ENCODE measurements at regions not wholly inside any gene's neighbourhood (a gene's known extent, or its start where the extent isn't known, plus 50 kb on each side); places are given as distances from the start of the nearest gene placed in this dataset.
"Not testable (repeated sequence)": the region's sequence is repeated elsewhere in the genome, so short reads cannot be mapped to it uniquely, and the experiment has no call there.

DNA sequence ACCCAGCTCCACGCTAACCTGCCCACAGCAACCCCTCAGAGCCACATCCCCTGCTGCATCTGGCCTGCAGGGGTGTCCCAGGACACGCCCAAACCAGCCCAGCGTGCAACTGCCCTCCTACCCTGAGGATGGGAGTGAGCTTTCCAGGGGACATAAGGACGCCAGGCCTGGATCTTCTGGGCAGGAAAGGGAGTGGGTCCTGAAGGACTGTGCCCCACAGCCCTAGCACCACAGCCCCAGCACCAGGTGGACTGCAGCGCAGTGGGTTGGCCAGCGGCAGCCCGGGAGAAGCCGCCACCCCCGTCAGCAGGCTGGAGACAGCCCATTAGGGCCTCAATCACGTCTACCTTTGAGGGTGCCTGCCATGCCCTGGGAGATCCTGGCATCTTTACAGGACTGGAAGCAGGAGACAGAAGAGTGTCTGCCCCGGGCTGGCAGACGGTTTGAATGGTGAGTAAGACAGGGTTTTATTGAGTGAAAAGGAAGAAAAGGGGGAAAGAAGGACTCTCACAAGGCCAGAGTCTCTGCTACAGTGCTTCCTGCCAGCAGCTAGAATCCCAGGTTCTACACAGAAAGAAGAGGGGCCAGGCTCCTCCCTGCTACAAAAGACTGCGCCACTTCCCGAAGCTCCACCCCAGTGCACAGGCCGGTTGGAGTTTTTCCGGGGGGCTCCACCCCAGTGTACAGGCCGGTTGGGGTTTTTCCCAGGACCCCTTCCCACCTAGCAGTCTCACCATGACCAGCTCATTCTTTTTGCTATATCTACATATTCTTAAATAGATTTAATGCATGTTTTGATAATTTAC is 69.8 kb upstream of the KCTD7 start:
- Histone ChIP-seq H3K27me3 (ENCODE audit: control insufficient read depth, insufficient read depth, low read length) (no peaks in the 10 kb centered on the region), H3K9me3 (ENCODE audit: control insufficient read depth in 2 of 3, insufficient read depth in 1 of 3, low read length in 3 of 3) (no peaks in the 10 kb centered on the region), H3K4me3 (ENCODE audit: low read length in 3 of 3) (no peak overlapping the region), H3K4me1 (ENCODE audit: control insufficient read depth in 2 of 3, insufficient read depth in 2 of 3, low read depth in 1 of 3, low read length in 3 of 3) (no peaks in the 10 kb centered on the region), H3K9ac (ENCODE audit: low read length in 3 of 3) (no peak overlapping the region), H3K27ac (ENCODE audit: low read depth in 2 of 2, low read length in 2 of 2) (no peak overlapping the region), H3K36me3 (ENCODE audit: control insufficient read depth in 2 of 3, insufficient read depth in 3 of 3, low read length in 3 of 3) (peaks cover 0 to 9% (median 4%) of the 10 kb centered on the region in 3 donors)
- TF ChIP-seq, protein P1, sequence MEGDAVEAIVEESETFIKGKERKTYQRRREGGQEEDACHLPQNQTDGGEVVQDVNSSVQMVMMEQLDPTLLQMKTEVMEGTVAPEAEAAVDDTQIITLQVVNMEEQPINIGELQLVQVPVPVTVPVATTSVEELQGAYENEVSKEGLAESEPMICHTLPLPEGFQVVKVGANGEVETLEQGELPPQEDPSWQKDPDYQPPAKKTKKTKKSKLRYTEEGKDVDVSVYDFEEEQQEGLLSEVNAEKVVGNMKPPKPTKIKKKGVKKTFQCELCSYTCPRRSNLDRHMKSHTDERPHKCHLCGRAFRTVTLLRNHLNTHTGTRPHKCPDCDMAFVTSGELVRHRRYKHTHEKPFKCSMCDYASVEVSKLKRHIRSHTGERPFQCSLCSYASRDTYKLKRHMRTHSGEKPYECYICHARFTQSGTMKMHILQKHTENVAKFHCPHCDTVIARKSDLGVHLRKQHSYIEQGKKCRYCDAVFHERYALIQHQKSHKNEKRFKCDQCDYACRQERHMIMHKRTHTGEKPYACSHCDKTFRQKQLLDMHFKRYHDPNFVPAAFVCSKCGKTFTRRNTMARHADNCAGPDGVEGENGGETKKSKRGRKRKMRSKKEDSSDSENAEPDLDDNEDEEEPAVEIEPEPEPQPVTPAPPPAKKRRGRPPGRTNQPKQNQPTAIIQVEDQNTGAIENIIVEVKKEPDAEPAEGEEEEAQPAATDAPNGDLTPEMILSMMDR (IDR thresholded peaks at IDR 0.05; ENCODE audit: borderline replicate concordance, extremely low read depth, insufficient read depth): no peak
- FAIRE-seq (no peak), DNase-seq (no peak)
- intact Hi-C loops (cut with DNase I): no loop called here

GRCh38 chr7:66564045-66564444 is 64.6 kb upstream of the KCTD7 start:
- H3K4me3 ChIP-seq (ENCODE audit: low read length in 3 of 3): no peak overlapping the region
- TF ChIP-seq, protein P1 (IDR thresholded peaks at IDR 0.05; ENCODE audit: borderline replicate concordance, extremely low read depth, insufficient read depth): no peak
- no peak for DNase-seq
- no peaks in the 10 kb centered on the region for H3K9me3 ChIP-seq (ENCODE audit: control insufficient read depth in 2 of 3, insufficient read depth in 1 of 3, low read length in 3 of 3)
- H3K27ac ChIP-seq (ENCODE audit: low read depth in 2 of 2, low read length in 2 of 2): no peak overlapping the region
- no peaks in the 10 kb centered on the region for H3K4me1 ChIP-seq (ENCODE audit: control insufficient read depth in 2 of 3, insufficient read depth in 2 of 3, low read depth in 1 of 3, low read length in 3 of 3)
- no peak overlapping the region for H3K9ac ChIP-seq (ENCODE audit: low read length in 3 of 3)
- intact Hi-C loops (cut with DNase I): no loop called here
- FAIRE-seq: no peak
- no peaks in the 10 kb centered on the region for H3K27me3 ChIP-seq (ENCODE audit: control insufficient read depth, insufficient read depth, low read length)
- peaks cover 3 to 5% (median 4%) of the 10 kb centered on the region in 3 donors for H3K36me3 ChIP-seq (ENCODE audit: control insufficient read depth in 2 of 3, insufficient read depth in 3 of 3, low read length in 3 of 3)

- H3K4me1 ChIP-seq (ENCODE audit: control insufficient read depth in 2 of 3, insufficient read depth in 2 of 3, low read depth in 1 of 3, low read length in 3 of 3); FAIRE-seq; H3K9me3 ChIP-seq (ENCODE audit: control insufficient read depth in 2 of 3, insufficient read depth in 1 of 3, low read length in 3 of 3); H3K27ac ChIP-seq (ENCODE audit: low read depth in 2 of 2, low read length in 2 of 2); intact Hi-C loops (cut with DNase I); H3K9ac ChIP-seq (ENCODE audit: low read length in 3 of 3); H3K4me3 ChIP-seq (ENCODE audit: low read length in 3 of 3); DNase-seq; H3K27me3 ChIP-seq (ENCODE audit: control insufficient read depth, insufficient read depth, low read length): not testable (repeated sequence)
- peaks cover 6 to 22% (median 10%) of the 10 kb centered on the region in 3 donors for H3K36me3 ChIP-seq (ENCODE audit: control insufficient read depth in 2 of 3, insufficient read depth in 3 of 3, low read length in 3 of 3)
Observed at GRCh38 chr7:66570179-66570578, 58.5 kb upstream of the KCTD7 start.

GRCh38 chr7:66571568-66571967 is 57.1 kb upstream of the KCTD7 start:
- no peaks in the 10 kb centered on the region for H3K9me3 ChIP-seq (ENCODE audit: control insufficient read depth in 2 of 3, insufficient read depth in 1 of 3, low read length in 3 of 3)
- H3K4me3 ChIP-seq (ENCODE audit: low read length in 3 of 3): no peak overlapping the region
- peaks cover 0 to 5% (median under 1%) of the 10 kb centered on the region in 3 donors for H3K4me1 ChIP-seq (ENCODE audit: control insufficient read depth in 2 of 3, insufficient read depth in 2 of 3, low read depth in 1 of 3, low read length in 3 of 3)
- TF ChIP-seq, protein P1 (IDR thresholded peaks at IDR 0.05; ENCODE audit: borderline replicate concordance, extremely low read depth, insufficient read depth): no peak
- no peak overlapping the region for H3K9ac ChIP-seq (ENCODE audit: low read length in 3 of 3)
- peaks cover 5 to 22% (median 8%) of the 10 kb centered on the region in 3 donors for H3K36me3 ChIP-seq (ENCODE audit: control insufficient read depth in 2 of 3, insufficient read depth in 3 of 3, low read length in 3 of 3)
- intact Hi-C loops (cut with DNase I): no loop called here
- DNase-seq (no peak), FAIRE-seq (no peak)
- H3K27ac ChIP-seq (ENCODE audit: low read depth in 2 of 2, low read length in 2 of 2): no peak overlapping the region
- H3K27me3 ChIP-seq (ENCODE audit: control insufficient read depth, insufficient read depth, low read length): no peaks in the 10 kb centered on the region

DNA sequence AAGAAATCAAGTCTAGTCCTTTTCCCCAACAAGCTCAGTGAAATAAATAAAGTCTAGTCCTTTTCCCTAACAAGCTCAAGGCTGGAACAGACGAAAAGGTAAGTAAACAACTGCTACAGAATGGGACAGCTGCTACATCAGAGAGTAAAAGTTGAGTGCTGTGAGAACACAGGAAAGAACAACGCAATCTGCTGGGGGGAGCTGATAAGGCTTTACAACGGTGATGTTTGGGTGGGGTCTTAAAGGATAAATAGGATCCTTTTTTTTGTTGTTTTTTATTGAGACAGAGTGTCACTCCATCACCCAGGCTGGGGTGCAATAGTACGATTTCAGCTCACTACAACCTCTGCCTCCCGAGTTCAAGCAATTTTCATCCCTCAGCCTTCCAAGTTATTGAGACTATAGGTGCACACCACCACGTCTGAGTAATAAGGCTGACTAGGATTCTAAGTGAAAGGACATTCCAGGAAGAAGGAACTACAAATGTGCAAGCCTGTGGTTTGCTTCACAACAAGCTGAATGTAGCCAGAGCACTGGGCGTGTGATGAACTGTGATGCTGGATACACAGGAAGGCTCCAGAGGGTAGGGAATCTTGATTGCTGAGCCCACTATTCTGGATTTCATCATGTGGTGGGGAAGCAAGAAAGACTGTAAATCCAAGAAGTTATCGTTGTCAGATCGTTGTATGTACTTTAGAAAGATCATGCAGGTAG is 54.7 kb upstream of the KCTD7 start:
- H3K9me3 ChIP-seq (ENCODE audit: control insufficient read depth in 2 of 3, insufficient read depth in 1 of 3, low read length in 3 of 3); intact Hi-C loops (cut with DNase I); FAIRE-seq; H3K27me3 ChIP-seq (ENCODE audit: control insufficient read depth, insufficient read depth, low read length); DNase-seq; H3K4me3 ChIP-seq (ENCODE audit: low read length in 3 of 3); H3K4me1 ChIP-seq (ENCODE audit: control insufficient read depth in 2 of 3, insufficient read depth in 2 of 3, low read depth in 1 of 3, low read length in 3 of 3); H3K9ac ChIP-seq (ENCODE audit: low read length in 3 of 3); H3K27ac ChIP-seq (ENCODE audit: low read depth in 2 of 2, low read length in 2 of 2): not testable (repeated sequence)
- H3K36me3 ChIP-seq (ENCODE audit: control insufficient read depth in 2 of 3, insufficient read depth in 3 of 3, low read length in 3 of 3): peaks cover 2 to 16% (median 7%) of the 10 kb centered on the region in 3 donors

DNA sequence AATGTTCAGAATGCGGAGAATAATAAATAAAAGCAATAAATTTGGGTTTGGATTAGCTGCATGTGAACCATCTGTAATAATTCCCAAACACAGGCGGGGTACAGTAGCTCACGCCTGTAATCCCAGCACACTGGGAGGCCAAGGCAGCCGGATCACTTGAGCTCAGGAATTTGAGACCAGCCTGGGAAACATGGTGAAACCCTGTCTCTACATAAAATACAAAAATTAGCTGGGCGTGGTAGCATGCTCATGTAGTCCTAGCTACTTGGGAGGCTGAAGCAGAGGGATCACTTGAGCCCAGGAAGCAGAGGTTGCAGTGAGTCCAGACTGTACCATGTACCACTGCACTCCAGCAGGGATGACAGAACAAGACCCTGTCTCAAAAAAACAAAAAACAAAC is 53.9 kb upstream of the KCTD7 start:
- H3K4me3 ChIP-seq (ENCODE audit: low read length in 3 of 3); H3K9ac ChIP-seq (ENCODE audit: low read length in 3 of 3); H3K4me1 ChIP-seq (ENCODE audit: control insufficient read depth in 2 of 3, insufficient read depth in 2 of 3, low read depth in 1 of 3, low read length in 3 of 3); intact Hi-C loops (cut with DNase I); DNase-seq; H3K27me3 ChIP-seq (ENCODE audit: control insufficient read depth, insufficient read depth, low read length); H3K9me3 ChIP-seq (ENCODE audit: control insufficient read depth in 2 of 3, insufficient read depth in 1 of 3, low read length in 3 of 3); FAIRE-seq; H3K27ac ChIP-seq (ENCODE audit: low read depth in 2 of 2, low read length in 2 of 2): not testable (repeated sequence)
- peaks cover 2 to 16% (median 7%) of the 10 kb centered on the region in 3 donors for H3K36me3 ChIP-seq (ENCODE audit: control insufficient read depth in 2 of 3, insufficient read depth in 3 of 3, low read length in 3 of 3)

Data from kidney (tissue), 13 donors.